ENCODE measurements at regions not wholly inside any gene's neighbourhood (a gene's known extent, or its start where the extent isn't known, plus 50 kb on each side); places are given as distances from the start of the nearest gene placed in this dataset.

GRCh38 chr7:136664537-136664936, 203.9 kb upstream of the CHRM2 start:
- DNase-seq: no peak

- DNase-seq: no peak
Observed at GRCh38 chr7:136657482-136657921, 210.9 kb upstream of the CHRM2 start.

- DNase-seq: no peak
Observed at GRCh38 chr7:136656516-136656915, 211.9 kb upstream of the CHRM2 start.

GRCh38 chr7:136655414-136655813, 213.0 kb upstream of the CHRM2 start:
- DNase-seq: no peak

GRCh38 chr7:136654406-136654805, 214.0 kb upstream of the CHRM2 start:
- DNase-seq: no peak

GRCh38 chr7:136652635-136653370, 215.6 kb upstream of the CHRM2 start:
- DNase-seq: no peak

- no peak for DNase-seq
Observed at GRCh38 chr7:136640977-136641376, 227.5 kb upstream of the CHRM2 start.

- no peak for DNase-seq
Observed at GRCh38 chr7:136637813-136638212, 230.6 kb upstream of the CHRM2 start.

- DNase-seq: no peak
Observed at GRCh38 chr7:136635751-136636150, 232.7 kb upstream of the CHRM2 start.

GRCh38 chr7:136618818-136619217, 249.6 kb upstream of the CHRM2 start:
- no peak for DNase-seq

GRCh38 chr7:136617176-136617575, 251.3 kb upstream of the CHRM2 start:
- no peak for DNase-seq

- no peak for DNase-seq
Observed at GRCh38 chr7:136605532-136606329, 262.7 kb upstream of the CHRM2 start.

- DNase-seq: no peak
Observed at GRCh38 chr7:136601772-136602171, 266.7 kb upstream of the CHRM2 start.

GRCh38 chr7:136600475-136600874, 268.0 kb upstream of the CHRM2 start:
- DNase-seq: no peak

- DNase-seq: no peak
Observed at GRCh38 chr7:136594739-136595144, 273.7 kb upstream of the CHRM2 start.

- DNase-seq: no peak
Observed at GRCh38 chr7:136588216-136588615, 280.2 kb upstream of the CHRM2 start.

GRCh38 chr7:136585954-136586670, 282.3 kb upstream of the CHRM2 start:
- DNase-seq: no peak

GRCh38 chr7:136566491-136566890, 302.0 kb upstream of the CHRM2 start:
- DNase-seq: no peak

- DNase-seq: no peak
Observed at GRCh38 chr7:136555933-136556332, 312.5 kb upstream of the CHRM2 start.

- no peak for DNase-seq
Observed at GRCh38 chr7:136551618-136552017, 316.8 kb upstream of the CHRM2 start.

GRCh38 chr7:136549756-136550155, 318.7 kb upstream of the CHRM2 start:
- no peak for DNase-seq

GRCh38 chr7:136533732-136534131, 334.7 kb upstream of the CHRM2 start:
- no peak for DNase-seq

- DNase-seq: no peak
Observed at GRCh38 chr7:136530831-136531230, 337.6 kb upstream of the CHRM2 start.

GRCh38 chr7:136528329-136528728, 340.1 kb upstream of the CHRM2 start:
- no peak for DNase-seq

All from left hindlimb (tissue), 1 donor.